ENCODE measurements at regions not wholly inside any gene's neighbourhood (a gene's known extent, or its start where the extent isn't known, plus 50 kb on each side); places are given as distances from the start of the nearest gene placed in this dataset.
"Not testable (repeated sequence)": the region's sequence is repeated elsewhere in the genome, so short reads cannot be mapped to it uniquely, and the experiment has no call there.

GRCh38 chr10:59053502-59053901, 122.9 kb upstream of the PHYHIPL start:
- DNase-seq: not testable (repeated sequence)

GRCh38 chr10:59055045-59055444, 121.4 kb upstream of the PHYHIPL start:
- DNase-seq: peak; percentile 87

- no peak for DNase-seq
Measured at GRCh38 chr10:59057345-59057744, 119.1 kb upstream of the PHYHIPL start.

GRCh38 chr10:59060852-59061251, 115.6 kb upstream of the PHYHIPL start:
- no peak for DNase-seq

GRCh38 chr10:59063491-59063890, 113.0 kb upstream of the PHYHIPL start:
- DNase-seq: no peak

GRCh38 chr10:59064080-59064692, 112.3 kb upstream of the PHYHIPL start:
- DNase-seq: no peak

GRCh38 chr10:59064759-59065539, 111.5 kb upstream of the PHYHIPL start:
- no peak for DNase-seq

GRCh38 chr10:59068581-59069191, 107.8 kb upstream of the PHYHIPL start:
- no peak for DNase-seq

GRCh38 chr10:59072038-59072437, 104.4 kb upstream of the PHYHIPL start:
- no peak for DNase-seq

GRCh38 chr10:59073456-59074053, 102.9 kb upstream of the PHYHIPL start:
- DNase-seq: no peak

GRCh38 chr10:59075576-59075975, 100.9 kb upstream of the PHYHIPL start:
- DNase-seq: peak; percentile 50

- DNase-seq: no peak
Measured at GRCh38 chr10:59077855-59078254, 98.6 kb upstream of the PHYHIPL start.

GRCh38 chr10:59078978-59079377, 97.5 kb upstream of the PHYHIPL start:
- DNase-seq: no peak

GRCh38 chr10:59079386-59080226, 96.8 kb upstream of the PHYHIPL start:
- peak; percentile 89 for DNase-seq

- DNase-seq: no peak
Measured at GRCh38 chr10:59082249-59082648, 94.2 kb upstream of the PHYHIPL start.

GRCh38 chr10:59085054-59085453, 91.4 kb upstream of the PHYHIPL start:
- peak; percentile 58 for DNase-seq

- peak; percentile 53 for DNase-seq
Measured at GRCh38 chr10:59085711-59086502, 90.5 kb upstream of the PHYHIPL start.

GRCh38 chr10:59087486-59087885, 89.0 kb upstream of the PHYHIPL start:
- DNase-seq: peak; percentile 48

GRCh38 chr10:59088912-59089573, 87.4 kb upstream of the PHYHIPL start:
- DNase-seq: no peak

- DNase-seq: no peak
Measured at GRCh38 chr10:59090817-59091622, 85.4 kb upstream of the PHYHIPL start.

Measured in fibroblast of skin of right biceps (primary cell).